ENCODE measurements at regions not wholly inside any gene's neighbourhood (a gene's known extent, or its start where the extent isn't known, plus 50 kb on each side); places are given as distances from the start of the nearest gene placed in this dataset.
A peak's percentile ranks its signal among the peaks of the same experiment; 100 is the strongest.
"Not testable (repeated sequence)": the region's sequence is repeated elsewhere in the genome, so short reads cannot be mapped to it uniquely, and the experiment has no call there.

DNA sequence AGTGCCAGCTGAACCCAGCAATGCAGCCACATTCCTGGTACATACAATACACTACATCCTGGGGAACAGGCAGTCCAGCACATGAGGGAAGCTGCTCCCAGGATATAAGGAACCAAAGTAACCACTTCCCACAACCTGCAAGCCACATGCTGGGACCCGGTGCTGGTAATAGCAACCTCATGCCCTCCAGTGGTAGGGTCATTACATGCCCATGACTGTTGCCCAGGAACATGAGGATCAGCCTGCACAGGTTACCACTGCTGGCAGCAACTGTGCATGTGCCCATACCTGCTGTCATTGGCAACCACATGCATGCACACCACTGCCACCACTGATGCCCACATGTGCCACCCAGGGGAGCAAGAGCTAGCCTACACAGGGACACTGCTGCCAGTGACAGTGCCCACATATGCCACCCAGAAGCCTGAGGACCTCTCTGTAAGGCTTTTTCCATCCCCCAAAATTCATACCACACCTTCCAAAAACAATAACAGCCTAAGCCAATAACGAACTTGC is 1982.5 kb downstream of the ARAP2 start:
- peak; percentile 9 for DNase-seq (ENCODE audit: low read depth)

DNA sequence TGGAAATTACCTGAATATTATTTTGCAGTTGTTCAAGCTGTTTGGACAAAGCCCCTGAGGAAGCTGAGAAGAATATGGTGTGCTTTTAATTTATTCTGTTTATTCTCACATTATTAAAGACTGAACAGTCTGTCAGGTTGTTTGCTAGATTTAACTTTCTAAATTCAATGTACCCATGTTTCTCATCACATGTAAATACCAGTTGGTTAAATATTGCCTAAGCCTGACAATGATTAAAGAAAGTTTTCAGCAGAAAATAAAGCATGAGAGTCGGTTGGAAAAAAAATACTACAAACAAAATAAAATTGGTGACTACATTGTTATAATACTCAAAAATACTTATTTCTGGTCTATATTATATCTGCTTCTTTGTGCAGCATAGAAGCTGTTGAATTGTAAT is 1974.7 kb downstream of the ARAP2 start:
- DNase-seq (ENCODE audit: low read depth): no peak

DNA sequence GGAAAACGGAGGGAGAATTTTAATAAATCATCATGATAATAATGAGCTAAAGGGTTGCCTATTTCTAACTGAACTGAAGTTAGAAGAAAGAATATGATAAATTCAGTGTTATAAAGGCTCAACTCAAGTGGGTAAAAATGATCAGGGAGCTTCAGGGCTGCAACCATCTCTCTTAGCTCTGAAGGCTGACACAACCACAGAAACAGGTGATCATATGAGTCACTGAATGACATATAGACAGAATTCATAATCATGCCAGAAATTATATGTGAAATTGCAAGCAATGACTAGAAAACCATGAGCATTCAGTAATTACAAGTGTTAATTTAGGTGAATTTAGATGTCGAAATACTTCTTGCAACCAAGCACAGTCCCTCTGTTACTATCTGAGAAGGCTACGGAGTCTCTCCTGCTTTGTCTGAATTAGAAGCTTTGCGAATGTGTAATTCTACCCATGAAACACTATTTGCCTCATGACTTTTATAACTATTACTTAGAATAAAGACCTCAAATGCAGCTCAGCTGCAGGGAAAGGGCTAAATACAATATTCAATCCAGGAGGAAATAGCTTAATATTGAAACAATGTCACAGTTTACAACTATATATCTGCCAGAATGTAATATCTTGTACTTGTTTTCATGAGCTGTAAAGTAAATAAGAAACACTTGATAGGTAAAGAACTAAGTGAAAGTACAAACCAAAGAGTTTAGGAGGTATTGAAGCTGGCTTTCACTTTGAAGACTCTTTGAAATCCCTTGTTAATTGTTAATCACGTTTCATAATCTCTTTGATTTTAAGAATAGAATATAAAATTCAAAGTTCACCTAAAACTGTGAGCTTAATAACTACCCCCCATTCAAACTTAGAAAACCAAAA is 1972.6 kb downstream of the ARAP2 start:
- DNase-seq (ENCODE audit: low read depth): peak; percentile 55

DNA sequence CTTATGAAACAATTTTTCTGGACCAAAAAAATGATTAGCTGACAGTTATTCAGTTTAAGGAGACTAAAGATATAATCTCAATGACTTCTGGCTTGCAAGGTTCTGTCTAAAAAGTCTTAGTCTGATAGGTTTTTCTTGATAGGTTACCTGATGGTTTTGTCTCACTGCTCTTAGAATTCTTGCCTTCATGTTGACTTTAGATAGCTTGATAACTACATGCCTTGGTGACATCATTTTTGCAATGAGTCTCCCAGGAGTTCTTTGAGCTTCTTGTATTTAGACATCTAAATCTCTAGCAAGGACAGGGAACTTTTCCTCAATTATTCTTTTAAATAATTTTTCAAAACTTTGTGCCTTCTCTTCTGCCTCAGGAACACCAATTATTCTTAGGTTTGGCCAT is 1965.3 kb downstream of the ARAP2 start:
- DNase-seq (ENCODE audit: low read depth): no peak

DNA sequence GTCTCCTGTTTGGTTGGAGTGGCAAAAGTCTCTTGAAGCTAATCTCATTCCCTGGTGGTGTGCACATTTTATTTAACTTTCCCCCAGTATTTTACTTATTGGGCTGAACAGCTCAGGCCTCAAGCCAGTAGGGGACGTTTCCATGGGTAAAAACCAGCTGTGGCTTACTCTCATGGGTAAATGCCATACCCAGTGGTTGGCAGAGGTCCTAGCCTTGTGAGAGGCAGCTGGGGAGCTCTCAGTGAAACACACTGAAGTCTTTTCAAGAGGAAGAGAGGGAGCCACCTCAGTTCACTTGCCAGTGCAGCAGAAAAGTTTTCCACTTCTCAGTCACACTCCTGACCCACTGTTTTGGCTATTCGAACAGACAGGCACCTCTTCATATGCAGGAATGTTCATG is 1964.2 kb downstream of the ARAP2 start:
- peak; percentile 19 for DNase-seq (ENCODE audit: low read depth)

DNA sequence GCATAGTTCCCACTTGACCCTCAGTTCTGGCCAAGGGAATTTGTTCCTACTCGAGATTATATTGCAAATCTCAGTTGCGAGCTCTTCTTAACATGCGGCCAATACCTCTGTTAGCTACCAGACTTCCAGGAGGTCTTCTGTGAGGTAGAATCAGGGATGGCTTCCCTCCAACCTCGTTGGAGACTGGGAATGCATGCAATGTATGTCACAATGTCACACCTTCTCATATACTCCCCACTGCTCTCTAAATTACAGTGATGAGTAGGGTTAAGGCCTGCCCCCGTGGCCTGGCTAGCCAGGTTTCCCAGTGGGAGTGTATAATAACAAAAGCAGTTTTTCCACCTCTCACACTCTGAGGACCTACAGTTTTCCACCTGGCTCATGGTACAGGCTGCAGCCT is 1962.5 kb downstream of the ARAP2 start:
- DNase-seq (ENCODE audit: low read depth): no peak

DNA sequence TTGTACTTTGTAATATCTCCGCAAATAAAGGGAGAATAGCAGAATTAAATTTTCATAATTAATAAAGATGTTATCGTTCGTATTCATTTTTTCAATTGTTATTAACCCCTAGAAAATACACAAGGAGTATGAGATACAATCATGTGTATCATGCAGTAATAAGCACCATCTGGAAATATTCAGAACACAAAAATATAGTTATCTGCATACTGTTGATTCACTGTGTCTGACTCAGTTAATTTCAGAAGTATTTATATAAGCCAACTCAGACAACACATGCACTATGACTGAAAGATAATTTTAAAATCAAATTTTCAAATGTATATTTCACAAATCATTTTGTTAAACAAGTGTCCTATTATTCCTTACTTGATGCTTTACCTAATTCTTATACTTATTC is 1954.8 kb downstream of the ARAP2 start:
- no peak for DNase-seq (ENCODE audit: low read depth)

DNA sequence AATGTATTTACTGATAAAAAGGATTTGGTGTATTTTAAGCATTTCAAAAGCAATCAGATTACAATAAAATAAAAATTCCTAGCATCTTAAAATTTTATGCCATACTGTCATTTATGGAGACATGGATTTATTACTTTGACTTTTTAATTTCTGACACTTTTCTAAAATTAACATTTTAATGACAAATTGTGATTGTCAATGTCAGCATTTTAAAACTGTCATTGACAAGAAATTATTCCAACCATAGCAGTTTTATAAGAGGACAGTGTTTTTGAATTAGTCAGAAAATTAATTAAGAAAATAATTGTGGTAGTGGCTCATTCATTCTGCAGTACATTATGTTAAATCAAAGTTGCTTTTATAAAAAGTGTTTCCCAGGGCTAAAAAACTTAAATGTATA is 1954.4 kb downstream of the ARAP2 start:
- no peak for DNase-seq (ENCODE audit: low read depth)

DNA sequence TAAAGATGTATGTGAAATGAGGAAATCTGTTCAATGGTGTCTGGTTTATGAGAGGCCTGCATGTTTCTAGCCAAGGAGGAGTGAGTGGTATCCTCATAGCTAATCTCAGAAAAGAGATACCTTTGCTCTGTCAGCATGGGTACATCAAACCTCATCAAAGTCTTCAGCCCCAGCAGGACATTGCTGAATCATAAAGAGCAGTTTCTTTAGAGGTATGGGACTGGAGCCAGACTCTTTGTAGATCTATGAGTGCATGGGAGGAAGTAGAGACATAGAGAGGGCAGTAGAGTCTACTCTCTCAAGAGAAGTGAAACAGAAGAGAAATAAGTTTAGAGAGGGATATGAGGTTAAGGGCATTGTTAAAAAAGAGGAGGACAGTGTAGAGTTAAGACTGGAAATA is 1950.9 kb downstream of the ARAP2 start:
- DNase-seq (ENCODE audit: low read depth): peak; percentile 18

DNA sequence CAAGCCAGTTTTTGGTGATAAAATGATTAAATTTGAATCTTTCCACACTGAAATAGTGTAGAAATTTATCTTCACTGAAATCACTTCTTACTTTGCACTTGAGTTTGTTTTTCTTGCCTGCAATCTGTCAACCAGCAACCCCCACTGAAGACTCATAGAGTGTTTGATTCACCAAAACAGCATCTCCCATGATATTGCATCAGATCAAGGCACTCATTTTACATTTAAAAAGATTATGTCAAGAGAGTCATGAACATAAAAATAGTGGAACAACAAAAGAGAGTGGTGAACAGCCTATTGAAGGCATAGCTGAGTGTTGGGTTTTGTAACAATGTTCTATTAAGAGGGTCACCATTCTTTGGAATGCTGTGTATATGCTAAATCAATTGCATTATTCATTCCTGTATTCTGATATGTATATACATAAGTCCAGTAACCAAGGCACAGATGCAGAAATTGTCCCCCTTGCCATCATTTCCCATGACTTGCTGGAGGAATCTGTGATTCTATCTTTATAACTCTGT is 1934.9 kb downstream of the ARAP2 start:
- peak; percentile 44 for DNase-seq (ENCODE audit: low read depth)

DNA sequence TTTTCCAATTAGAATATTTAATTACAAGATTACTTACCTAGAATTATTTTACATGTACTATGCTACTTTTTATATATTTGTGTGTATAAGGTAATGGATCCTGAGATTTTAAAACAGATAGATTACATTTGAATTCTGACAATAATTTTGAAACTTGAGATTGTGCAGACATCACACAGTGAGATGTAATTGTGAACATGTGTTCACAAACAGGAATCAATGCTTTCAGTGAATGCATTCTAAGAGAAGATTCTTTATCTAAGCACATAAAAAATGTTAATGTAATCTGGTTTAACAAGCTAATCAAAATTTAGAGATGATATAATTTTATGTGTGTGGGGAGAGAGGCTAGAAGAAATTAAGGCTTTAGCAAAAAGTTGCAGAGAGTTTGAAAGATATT is 1925.5 kb downstream of the ARAP2 start:
- DNase-seq (ENCODE audit: low read depth): no peak

DNA sequence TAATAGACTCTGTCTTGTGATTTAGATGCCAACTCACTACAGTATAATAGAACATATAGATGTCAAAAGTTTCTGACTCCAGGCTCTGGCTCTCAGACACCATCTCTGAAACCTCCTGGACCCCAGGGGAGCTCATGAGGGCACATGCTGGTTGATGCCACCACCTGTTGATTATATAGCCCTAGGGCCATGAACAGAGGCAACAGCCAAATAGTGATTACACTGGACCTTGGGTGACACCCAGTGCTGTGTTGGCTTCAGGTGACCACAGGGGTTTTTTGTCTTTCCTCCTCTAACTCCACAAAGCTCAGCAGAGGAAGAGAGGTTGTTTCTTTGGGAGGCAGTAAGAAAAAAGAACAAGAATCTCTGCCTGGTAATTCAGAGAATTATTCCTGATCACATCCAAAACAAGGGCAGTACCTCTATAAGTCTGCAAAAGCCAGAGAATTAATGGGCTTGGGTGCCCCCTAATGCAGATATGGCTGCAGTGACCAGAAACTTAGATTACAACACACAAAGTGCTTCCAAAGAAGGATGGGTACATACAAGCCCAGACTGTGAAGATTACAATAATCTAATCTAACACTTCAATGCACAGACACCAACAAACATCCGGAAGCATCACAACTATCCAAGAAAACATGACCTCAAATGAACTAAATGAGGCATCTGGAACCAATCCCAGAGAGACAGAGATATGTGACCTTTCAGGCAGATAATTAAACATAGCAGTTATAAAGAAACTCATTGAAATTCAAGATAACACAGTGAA is 1920.6 kb downstream of the ARAP2 start:
- peak; percentile 48 for DNase-seq (ENCODE audit: low read depth)

DNA sequence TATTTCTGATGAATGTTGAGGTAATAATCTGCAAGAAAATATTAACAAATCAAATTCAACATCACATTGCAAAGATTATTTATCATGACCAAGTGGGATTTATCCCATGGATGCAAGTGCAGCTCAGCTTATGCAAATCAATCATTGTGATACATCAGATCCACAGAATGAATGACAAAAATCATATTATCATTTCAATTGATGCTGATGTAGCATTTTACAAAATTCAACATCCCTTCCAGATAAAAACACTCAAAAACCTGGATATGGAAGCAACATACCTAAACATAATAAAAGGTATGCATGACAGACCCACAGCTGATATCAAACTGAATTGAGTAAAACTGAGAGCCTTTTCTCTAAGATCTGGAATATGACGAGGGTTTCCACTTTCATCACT is 1915.4 kb downstream of the ARAP2 start:
- no peak for DNase-seq (ENCODE audit: low read depth)

DNA sequence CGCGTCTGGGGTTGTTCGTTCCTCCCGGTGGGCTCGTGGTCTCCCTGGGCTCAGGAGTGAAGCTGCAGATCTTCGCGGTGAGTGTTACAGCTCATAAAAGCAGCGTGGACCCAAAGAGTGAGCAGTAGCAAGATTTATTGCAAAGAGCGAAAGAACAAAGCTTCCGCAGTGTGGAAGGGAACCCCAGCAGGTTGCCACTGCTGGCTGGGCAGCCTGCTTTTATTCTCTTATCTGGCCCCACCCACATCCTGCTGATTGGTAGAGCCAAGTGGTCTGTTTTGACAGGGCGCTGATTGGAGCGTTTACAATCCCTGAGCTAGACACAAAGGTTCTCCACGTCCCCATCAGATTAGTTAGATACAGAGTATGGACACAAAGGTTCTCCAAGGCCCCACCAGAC is 1909.2 kb downstream of the ARAP2 start:
- DNase-seq (ENCODE audit: low read depth): not testable (repeated sequence)

DNA sequence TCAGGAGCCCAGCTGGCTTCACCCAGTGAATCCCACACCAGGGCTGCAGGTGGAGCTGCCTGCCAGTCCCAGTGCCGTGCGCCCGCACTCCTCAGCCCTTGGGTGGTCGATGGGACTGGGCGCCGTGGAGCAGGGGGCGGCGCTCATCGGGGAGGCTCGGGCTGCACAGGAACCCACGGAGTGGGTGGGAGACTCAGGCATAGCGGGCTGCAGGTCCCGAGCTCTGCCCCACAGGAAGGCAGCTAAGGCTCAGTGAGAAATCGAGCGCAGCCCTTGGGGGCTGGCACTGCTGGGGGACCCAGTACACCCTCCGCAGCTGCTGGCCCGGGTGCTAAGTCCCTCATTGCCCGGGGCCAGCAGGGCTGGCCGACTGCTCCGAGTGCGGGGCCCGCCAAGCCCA is 1908.8 kb downstream of the ARAP2 start:
- DNase-seq (ENCODE audit: low read depth): not testable (repeated sequence)

DNA sequence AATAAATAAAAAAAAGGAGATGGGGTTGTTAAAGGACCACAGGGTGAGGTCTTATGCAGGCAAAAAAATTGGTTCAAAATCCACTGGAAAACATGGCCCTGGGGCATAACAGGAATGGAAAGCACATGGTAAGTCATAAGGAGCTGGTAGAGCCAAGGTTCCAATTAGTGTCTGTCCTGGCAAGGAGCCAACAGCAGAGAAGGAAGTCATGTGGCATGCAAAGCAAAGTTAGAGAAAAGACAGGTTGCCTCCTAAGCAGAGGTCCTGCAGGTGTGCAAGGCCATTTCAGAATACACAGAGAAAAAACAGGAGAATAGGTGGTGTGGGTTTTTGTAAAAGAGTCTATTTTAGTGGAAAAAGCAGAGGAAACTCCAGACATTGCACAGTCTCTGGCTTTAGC is 1881.7 kb downstream of the ARAP2 start:
- DNase-seq (ENCODE audit: low read depth): no peak

DNA sequence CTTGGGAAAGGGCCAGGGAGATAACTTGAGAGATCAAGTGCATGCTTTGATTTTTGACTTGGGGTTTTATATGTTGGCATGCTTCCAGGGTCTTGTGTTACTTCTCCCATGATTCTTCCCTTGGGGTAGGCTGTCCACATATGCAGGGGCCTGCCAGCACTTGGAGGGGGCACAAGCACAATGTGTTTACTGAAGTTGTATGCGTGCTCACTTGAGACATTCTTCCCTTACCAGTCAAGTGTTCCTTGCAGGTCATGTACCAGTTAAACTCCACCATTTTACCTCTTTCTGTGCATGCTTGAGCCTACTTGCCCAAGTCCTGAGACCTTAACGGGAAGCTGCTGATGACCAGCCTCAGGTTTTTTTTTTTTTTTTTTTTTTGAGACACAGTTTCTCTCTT is 1880.5 kb downstream of the ARAP2 start:
- DNase-seq (ENCODE audit: low read depth): no peak

DNA sequence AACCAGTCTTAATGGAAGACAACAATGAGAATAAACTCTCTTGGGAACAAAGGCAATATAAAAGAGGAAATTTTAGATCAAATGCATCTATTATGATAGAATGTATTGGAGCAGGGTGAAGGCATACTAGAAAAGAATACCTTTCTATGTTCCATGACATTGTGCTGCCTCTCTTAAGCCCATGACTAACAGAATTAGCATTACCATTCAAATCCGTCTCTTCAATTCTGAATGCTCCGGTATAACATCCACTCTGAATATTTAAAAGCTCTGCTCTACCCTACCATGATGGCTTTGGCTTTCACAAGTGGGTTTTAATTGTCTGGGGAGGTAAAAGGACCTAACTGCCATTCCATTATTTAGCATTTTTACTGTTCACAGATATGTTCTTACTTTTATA is 1878.4 kb downstream of the ARAP2 start:
- no peak for DNase-seq (ENCODE audit: low read depth)

DNA sequence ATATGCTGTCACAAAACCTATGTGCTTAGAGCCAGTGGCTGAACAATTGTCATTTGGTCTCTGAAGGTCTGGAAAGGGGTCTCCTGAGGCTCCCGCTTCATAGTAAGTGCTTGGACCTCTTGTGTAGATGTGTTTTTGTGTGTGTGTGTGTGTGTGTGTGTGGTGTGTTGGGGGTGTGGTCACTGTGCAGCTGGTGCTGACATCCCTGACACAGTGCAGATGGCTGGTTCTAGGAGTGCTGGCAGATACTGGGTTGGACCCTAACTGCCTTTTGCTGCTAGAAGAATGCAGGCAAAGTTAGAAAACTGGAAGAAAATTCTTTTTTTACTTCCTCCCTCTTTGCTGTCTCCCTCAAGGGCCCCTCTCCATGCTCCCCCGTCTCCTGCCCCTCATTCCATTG is 1872.6 kb downstream of the ARAP2 start:
- DNase-seq (ENCODE audit: low read depth): no peak

DNA sequence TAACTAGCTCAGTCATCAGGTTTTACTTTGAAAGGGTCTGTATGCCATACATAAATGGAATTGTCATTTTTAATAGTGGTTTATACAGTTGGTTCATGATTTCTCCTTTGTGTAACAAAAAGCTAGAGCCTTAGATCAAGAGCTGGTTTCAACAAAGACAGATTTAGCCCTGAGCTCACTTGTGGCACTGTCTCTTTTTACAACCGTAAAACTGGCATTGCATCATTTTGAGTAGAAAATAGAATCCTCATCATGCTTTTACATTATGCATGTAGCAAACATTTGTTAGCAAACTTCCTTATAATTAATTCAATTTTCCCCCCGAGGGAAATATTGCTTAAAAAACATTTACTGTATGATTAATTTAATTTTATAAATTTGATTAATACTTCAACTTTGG is 1871.5 kb downstream of the ARAP2 start:
- DNase-seq (ENCODE audit: low read depth): no peak

DNA sequence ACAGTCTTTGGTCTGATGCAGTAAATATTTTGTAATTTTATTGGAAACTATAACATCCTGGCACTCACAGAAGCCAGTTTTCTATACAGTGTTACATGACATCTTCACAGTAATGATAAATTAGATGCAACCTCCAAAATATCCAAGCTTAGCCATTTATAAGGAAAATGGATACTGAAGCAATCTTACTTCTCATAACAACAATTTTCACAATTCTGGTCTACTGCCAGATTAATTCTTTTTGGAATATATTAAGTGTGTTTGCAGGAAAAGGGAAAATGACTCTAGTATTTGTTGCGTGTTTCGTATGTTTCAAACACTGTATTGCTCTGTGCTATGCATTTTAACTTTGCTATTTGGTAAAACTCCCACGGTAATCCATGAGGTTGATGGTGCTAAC is 1870.9 kb downstream of the ARAP2 start:
- DNase-seq (ENCODE audit: low read depth): no peak

DNA sequence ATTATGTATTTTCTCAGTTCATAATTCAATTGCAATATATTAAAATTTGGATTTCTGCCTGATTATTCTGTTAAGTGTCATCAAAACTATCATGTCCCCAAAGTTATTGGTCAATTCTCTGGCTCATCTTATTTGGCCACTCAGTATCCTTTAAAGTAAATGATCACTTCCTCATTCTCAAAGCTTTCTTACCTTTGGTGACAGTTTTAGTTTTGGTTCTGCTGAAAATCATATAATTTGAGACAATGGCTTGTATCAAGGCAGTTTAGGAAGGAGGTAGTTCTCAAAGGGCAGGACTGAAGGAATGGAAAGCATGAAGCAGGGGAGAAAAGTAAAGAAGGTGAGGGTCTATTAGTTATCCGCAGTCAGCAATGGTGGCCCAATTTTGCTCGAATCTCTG is 1832.1 kb downstream of the ARAP2 start:
- DNase-seq (ENCODE audit: low read depth): no peak

DNA sequence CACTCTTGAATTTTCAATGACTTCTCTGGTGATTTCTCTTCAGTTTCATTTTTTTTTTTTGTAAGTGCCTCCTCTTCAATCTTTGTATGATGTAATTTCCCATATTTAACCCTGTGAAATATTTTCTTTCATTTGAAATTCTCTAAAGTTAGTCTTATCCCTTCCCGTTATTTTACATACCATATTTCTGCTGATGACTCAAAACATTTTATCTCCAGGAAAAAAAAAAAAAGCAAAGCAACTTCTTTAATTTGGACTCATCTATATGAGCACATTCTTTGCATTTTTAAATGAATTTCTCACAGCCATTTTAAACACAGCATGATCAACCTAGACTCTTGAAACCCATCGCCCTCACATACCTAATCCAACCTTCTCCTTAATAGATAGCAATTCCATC is 1831.4 kb downstream of the ARAP2 start:
- no peak for DNase-seq (ENCODE audit: low read depth)

All from LHCN-M2 (cell line).